HG03196 (cell line): ENCODE measurements at regions not wholly inside any gene's neighbourhood (a gene's known extent, or its start where the extent isn't known, plus 50 kb on each side); places are given as distances from the start of the nearest gene placed in this dataset.

Source experiments
- ATAC-seq: cut with Tn5 transposase; IDR thresholded peaks from one replicate; pipeline ENCODE4 v1.9.1; 2021; ENCODE audit not compliant: unreplicated experiment

GRCh38 chr15:88403351-88403791, 63.8 kb downstream of the MRPL46 start:
- no peak for ATAC-seq

DNA sequence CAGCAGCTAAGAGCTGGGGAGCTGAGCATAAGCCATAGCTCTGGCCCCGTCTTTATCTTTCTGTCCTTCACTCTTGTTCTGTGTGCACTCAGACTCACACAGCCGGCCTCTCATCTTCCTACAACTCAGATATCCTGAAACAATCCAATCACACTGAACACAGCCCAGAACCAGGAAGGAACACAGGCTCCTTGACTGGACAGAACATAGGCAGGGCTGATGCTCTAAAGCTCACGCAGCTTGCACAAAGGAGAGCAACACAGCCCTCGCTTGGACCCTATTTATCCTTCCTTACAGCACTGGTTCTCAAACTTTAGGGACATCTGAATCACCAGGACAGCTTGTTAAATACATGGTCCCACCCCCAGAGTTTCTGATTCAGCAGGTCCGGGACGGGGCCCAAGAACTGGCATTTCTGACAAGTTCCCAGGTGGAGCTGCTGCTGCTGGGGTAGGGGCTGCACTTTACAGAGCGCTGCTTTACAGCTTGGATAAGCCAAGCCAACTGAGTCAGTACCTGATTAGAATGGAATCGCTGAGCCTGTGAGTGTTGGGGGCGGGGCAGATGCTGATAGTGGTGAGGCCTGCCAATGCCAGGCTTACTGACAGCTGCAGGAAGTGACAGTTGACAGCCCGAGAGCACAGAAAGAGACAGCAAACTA, 65.1 kb downstream of the MRPL46 start:
- ATAC-seq: no peak

DNA sequence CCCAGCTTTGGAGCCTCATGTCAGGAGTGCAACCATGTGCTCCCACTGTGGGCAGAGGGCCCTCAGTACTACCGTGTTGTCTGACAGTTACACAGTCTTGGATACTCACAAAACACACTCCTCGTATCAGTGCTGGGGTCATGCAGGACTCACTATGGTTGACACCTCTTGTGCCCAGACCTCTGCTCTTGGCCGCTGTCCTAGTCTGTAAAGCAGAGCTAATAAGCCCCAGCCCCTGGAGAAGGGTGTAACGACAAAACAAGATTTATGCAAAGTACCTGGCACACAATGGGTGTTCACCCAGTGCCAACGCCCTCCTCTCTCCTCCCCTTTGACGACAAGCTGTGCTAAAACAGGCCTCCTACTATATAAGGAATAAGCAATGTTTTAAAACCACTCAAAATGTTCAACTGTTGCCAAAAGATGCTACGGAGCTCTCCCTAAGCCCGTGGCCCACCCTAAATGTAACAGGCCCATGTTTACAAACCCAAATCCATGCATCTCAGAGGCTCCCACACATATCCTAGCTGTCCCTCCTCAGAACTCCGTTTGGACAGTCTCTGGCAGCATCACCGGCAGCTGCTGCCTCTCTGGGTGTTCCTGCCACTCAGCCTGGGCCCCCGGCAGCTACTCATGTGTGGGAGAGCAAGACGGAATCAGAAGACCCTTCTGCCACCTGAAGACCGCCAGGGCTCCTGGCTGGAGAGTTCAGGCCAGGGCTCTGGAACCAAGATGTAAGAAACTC, 65.8 kb downstream of the MRPL46 start:
- no peak for ATAC-seq

GRCh38 chr15:88400591-88401250, 66.5 kb downstream of the MRPL46 start:
- ATAC-seq: no peak

DNA sequence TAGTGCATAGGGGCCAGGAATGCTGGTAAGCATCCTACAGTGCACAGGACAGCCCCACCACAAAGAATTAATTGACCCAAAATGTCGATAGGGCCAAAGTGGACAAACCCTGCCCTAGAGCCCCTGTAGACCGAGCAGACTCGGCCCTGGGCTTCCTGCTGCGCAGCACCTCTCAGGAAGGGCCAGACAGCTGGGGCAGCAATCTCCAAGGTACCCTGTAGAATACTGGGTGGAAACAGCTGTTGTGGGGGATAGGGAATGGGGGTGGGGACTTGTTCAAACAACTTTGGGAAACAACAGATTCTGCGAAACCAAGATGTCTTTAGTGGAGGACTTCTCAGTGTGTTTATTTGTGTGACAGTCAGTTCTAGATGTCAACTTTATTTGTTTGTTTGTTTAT, 67.1 kb downstream of the MRPL46 start:
- ATAC-seq: no peak

- no peak for ATAC-seq
Observed at GRCh38 chr15:88399021-88399685, 68.0 kb downstream of the MRPL46 start.

DNA sequence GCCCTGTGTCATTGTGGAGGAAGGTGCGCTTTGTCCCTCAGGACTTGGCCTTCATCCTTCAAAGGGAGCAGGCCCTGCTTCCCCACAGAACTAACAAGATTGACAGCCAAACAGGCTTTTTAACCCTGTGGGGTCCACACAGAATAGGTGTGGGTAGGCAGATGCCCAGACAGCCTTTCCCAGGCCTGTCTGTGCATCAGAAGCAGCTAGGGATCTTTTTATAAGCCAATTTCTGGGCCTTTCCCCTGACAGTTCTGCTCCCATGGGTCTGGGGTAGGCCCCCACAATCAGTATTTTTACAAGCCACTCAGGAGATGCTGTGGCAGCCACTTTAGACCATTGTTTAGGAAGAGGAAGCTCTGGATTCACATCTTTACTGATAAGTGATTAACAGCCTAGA, 69.2 kb downstream of the MRPL46 start:
- no peak for ATAC-seq

DNA sequence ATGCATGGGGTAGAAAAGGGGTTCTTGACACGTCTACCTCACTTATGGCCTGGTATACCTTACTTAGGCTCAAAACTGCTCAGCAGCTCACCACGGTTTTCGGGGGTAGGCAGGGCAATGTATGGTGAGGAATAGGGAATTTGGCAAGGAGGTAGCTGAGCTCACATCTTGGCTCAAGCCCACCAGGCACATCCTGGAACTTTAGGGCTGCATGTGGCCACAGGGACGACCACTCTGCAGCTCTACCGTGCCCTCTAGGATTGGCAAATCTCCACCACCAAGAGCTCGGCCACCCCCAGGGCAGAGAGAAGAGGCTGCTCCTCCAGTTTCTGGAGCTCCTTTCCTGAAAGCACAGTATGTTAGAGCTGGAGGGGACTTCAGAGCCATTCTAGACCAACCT, 69.7 kb downstream of the MRPL46 start:
- ATAC-seq: no peak

DNA sequence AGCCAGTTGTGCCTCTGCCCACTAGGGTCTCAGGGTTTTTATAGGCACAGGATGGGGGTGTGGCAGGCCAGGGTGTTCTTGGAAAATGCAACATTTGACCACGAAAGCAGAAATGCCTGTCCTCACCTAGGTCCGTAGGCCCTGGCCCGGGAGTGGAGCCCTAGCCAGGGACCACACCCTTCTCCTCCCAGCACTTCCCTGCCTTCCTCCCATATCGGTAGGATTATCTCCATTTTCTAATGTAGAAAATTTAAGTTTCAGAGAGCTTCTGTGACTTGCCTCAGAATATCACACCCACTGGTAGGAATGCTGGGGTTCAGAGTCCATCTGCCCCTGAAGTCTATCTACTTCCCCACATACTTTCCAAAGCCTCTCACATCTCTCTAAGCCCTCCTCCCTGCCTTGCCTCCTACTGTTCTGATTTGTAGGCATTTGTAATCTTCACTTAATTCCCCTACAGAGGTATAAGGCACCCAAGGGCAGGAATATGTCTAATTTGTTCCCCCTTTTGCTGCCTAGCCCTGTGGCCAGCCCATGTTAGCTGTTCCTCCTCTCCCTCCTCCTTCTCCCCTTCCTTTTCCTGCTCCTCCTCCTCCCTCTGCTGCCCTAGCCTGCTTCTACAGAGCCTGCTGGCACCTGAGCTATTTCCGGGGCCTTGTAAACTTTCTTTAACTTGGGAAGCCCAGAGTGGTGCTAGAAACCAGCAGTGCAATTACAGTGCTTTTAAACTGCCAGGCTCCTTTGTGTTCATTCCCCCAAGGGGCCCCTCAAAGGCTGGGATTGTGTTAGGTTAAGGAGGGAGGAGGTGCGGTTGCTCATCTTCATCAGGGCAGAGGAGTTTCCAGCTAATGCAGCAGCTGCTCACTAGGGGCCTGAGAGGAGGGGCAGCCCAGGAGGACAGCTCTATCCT, 71.1 kb downstream of the MRPL46 start:
- no peak for ATAC-seq

- no peak for ATAC-seq
Observed at GRCh38 chr15:88395241-88395640, 71.9 kb downstream of the MRPL46 start.

DNA sequence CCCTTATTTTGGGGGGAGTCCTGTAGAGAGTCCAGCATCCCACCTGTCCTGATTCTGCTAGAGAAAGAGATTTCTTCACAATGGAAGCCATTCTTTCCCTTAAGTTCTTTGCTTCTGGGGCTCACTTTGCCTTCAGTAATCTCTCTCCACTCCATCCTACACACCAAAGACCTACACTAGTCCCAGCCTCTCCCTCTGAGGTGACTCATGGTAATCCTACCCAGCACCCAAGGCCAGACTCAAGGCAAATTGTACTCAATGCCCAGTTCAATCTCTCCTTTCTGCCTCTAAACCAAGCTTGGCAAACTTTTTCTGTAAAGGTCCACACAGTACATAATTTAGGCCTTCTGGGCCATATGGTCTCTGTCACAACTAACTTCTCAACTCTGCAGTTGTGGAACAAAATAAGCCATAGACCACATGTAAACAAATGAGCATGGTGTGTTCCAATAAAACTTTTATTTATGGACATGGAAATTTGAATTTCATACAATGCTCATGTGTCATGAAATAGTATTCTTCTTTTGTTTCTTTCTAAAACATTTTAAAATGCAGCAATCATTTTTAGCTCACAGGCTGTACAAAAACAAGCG, 72.5 kb downstream of the MRPL46 start:
- ATAC-seq: no peak

DNA sequence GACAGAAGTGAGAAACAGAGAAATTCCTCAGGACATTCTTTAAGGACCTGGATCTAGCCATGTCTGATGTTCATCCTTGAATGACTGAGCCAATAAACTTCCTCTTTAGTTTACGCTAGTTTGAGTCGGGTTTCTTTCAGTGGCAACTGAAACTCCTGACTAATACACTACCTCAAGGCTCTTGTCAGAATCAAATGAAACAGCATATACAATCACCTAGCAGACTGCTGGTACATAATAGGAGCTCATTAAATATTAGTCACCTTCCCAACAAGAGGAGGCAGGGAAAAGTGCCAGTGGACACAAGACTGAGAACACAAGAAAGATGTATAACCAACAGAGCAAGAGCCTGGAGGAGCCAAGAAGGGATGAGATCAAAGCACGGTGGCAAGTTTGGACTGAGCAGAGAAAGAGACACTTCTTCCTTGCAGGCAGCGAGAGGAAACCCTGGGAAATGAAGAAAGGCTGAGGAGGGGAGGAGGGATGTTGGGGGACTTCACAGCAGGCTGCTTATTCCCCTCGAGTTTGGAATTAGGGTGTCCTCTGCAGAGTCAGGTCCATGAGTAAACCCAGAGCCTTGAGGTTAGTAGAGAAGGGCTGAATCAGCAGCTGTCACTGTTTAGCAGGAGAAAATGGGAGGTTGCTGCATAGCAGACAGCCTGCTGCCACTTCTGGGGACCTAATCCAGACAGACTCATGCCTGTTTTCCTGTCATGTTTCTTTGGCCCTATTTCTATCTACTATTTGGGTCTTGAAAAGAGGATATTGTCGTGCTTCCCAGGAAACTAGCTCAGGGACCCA, 73.3 kb downstream of the MRPL46 start:
- ATAC-seq: no peak

DNA sequence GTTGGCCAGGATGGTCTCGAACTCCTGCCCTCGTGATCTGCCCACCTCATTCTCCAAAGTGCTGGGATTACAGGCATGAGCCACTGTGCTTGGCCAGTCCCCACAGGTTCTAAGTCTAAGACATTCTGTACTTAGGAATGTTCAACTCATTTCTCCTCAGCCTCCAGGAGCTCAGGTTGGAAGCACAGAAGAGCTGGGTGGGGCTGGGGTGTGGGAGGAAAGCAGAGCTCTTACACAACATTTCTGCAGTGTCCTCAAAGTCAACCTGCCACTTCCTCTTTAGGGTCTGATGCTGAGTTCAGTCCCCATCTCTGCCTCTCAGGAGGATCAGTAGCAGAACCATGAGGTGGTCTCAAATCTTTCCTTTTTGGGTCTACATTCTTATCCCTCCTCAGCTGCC, 75.5 kb downstream of the MRPL46 start:
- ATAC-seq: no peak

DNA sequence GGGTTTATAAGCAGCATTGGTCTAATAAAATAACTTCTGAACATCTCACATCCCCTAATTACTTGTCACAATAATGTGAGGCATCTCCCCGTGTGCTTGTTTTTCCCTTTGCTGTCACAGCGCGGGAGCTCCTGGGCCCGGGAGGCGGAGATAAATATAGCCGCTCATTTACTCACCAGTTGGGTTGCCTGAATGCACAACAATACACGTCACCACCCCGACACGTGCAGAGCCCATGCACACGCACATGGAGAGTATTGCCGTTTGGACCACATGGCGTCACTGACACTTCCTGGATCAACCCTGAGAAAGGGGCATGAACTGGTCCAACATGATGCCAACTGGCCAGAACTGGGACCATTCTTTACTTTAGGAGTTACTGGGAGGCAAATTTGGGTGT, 76.2 kb downstream of the MRPL46 start:
- no peak for ATAC-seq

DNA sequence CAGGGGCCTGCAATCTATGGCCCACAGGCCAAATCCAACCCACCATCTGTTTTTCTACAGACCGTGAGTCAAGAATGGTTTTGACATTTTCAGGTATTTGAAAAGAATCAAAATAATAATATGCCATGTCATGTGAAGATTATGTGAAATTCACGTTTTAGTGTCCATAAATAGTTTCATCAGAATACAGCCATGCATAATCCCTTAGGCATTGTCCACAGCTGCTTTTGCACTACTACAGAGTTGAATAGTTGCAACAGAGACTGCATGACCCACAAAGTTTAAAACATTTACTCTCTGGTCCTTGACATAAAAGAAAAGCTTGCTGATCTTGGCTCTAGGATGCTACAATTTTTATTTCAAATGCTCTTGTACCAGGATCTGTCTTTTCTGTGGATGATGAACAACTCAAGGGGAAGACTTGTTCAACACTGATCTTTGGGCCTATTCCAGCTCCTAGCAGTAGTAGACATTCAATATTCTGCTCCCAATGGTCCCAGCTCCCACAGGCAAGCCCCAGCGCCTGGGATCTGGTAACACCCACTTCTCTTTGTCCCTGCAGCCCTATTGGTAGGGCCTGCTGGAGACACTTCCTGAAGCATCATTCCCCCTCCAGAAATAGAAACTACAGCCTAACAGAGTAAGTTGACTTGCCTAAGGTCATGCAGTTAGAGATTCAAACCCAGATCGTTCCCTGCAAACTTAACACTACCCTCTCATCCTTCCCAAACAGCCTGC, 76.9 kb downstream of the MRPL46 start:
- ATAC-seq: no peak

DNA sequence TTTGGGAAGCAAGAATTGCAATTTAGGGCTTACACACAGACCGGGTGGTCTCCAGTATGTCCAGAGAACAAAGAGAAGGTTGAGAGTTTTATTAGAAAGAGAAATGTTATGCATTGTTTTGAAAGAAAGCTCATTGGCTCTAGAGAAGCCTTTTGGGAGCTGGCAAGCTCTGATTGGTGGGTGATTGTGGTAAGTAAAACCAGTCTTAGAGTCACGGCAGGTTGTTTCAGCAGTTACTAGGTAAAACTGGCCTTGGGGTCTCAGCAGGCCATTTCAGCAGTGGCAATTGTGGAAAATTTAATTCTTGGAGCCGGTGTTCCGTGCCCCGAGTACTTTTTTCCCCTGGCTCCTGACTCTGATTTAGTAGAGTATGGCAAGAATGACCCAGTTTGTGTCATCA, 78.1 kb downstream of the MRPL46 start:
- ATAC-seq: no peak

DNA sequence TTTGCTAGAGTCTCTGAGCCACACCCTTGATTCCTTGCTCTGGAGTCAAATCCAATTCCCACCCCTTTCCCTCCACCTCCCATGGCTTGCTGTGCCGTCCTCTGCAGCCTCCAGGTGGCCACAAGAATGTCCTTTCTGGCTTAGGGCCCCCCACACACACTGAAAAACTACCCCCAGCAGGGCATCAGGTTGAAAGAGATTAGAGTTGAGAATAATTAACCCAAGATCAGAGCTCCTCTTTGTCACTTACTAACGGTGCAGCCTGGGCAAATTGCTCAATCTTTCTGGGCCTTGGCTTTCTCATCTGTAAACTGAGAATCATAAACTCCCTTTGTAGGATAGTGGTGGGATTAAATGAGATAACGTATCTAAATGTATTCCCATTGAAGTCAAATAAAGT, 78.5 kb downstream of the MRPL46 start:
- no peak for ATAC-seq

DNA sequence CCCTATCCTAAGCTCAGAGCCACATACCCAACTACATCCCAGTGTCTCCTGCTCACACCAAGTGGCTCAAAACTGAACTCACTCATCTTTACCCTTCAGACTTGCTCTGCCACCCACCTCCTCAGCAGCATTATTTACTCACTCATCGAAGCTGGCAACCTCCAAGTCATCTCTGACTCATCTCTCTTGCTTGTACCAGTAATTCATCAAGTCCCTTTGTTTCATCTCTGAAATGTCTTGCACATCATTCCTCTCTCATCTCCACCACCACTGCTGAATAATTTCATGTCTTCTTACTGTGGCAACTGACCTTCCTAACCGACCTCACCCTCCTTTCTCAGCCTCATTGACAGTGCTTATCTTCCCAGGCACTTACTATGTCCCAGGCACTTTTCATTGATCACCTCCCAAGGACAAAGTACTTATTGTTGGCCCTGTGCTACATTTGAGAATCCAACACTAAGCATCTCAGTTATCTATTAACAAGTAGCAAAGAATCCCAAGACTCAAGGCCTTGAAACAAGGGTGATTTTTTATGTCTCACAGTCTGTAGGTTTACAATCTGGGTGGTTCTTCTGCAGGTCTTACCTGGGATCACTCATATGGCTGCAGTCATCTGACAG, 82.0 kb downstream of the MRPL46 start:
- no peak for ATAC-seq
